Adrenal gland (tissue), 9 donors: ENCODE measurements at regions not wholly inside any gene's neighbourhood (a gene's known extent, or its start where the extent isn't known, plus 50 kb on each side); places are given as distances from the start of the nearest gene placed in this dataset.

Experiments used
- DNase-seq, 7 donors: peaks; one replicate each; pipeline ENCODE4 v3.0.0-alpha.2; 2019 to 2020
- H3K27ac ChIP-seq, 5 donors: fragments of 200-600 bp; sonication (generic) in 4 of 5; 1 replicate in 3 of 5; 2 replicates in 2 of 5; pipeline versions ENCODE4 v1.5.1 to v1.8.0; 2016 to 2020; ENCODE audit warnings: mild to moderate bottlenecking in 1 of 5
- H3K27me3 ChIP-seq: fragments of 200-600 bp; 2 replicates; pipeline ENCODE4 v1.8.0; 2021
- H3K36me3 ChIP-seq, 2 donors: fragments of 200-600 bp; replicated peaks in 1 of 2; 1 replicate in 1 of 2; 2 replicates in 1 of 2; pipeline versions ENCODE4 v1.5.1 to v1.8.0; 2018 to 2022
- H3K4me1 ChIP-seq, 2 donors: fragments of 200-600 bp; replicated peaks in 1 of 2; 1 replicate in 1 of 2; 2 replicates in 1 of 2; pipeline versions ENCODE4 v1.5.1 to v1.8.0; 2018 to 2021
- H3K4me3 ChIP-seq, 4 donors: fragments of 200-600 bp; sonication (generic) in 3 of 4; one replicate each; pipeline ENCODE4 v1.5.1; 2016 to 2018
- H3K9me3 ChIP-seq, 3 donors: fragments of 200-600 bp; sonication (generic) in 1 of 3; replicated peaks in 1 of 3; 1 replicate in 2 of 3; 2 replicates in 1 of 3; pipeline versions ENCODE4 v1.5.1 to v1.8.0; 2016 to 2021
- CTCF ChIP-seq, 6 experiments: fragments of 450-650 bp in 4 of 6; fragments of 200-600 bp in 2 of 6; sonication (generic) in 1 of 6; IDR thresholded peaks; 1 replicate in 5 of 6; 2 replicates in 1 of 6; pipeline versions ENCODE4 v1.5.1 to v1.8.0; 2016 to 2021; ENCODE audit warnings: antibody characterized with exemption in 6 of 6, mild to moderate bottlenecking in 2 of 6, moderate library complexity in 1 of 6
- POLR2A ChIP-seq, 2 donors: fragments of 450-650 bp; IDR thresholded peaks; one replicate each; pipeline ENCODE4 v1.6.1; 2017; ENCODE audit warnings: antibody characterized with exemption in 2 of 2, mild to moderate bottlenecking in 2 of 2, moderate library complexity in 1 of 2
- WGBS, 4 donors: extraction: QIAGEN DNeasy Blood & Tissue Kit in 2 of 4; methylation state at CpG; one replicate each; pipeline versions ENCODE4 v1.1.5 to v1.1.7; 2013 to 2017; 5-methylcytosine and 5-hydroxymethylcytosine counted together
- intact Hi-C, 2 donors: fragments of 100-400 bp; cut with DNase I; formaldehyde crosslinking; loops; one replicate each; pipeline versions ENCODE4 v1.14.1 to v1.15.0; 2022 to 2023
- donor health status: healthy with polysubstance abuse.
- donor health status: Bipolar disorder and iron deficiency.
- donor health status: DM: yes; HTN: yes; CAD: no.
- donor health status: DM: no; HTN: no; CAD: no.
- donor health status: DM: no; HTN: no; CAD: no.

GRCh38 chr6:165222315-165223025 is 86.9 kb downstream of the C6orf118 start:
- H3K4me1 ChIP-seq: no peaks in the 10 kb centered on the region
- no peaks in the 10 kb centered on the region for H3K36me3 ChIP-seq
- TF ChIP-seq CTCF (IDR thresholded peaks at IDR 0.05): no peak
- TF ChIP-seq POLR2A (IDR thresholded peaks at IDR 0.05): no peak
- DNase-seq: no peak
- no peak overlapping the region for H3K4me3 ChIP-seq
- H3K9me3 ChIP-seq: no peaks in the 10 kb centered on the region
- WGBS, 4 donors: 71 to 83% (median 74%) methylated on average over 5 of the region's 5 CpGs
- peaks cover 6% of the 10 kb centered on the region for H3K27me3 ChIP-seq
- no peak overlapping the region for H3K27ac ChIP-seq
- intact Hi-C loops: no loop called here

GRCh38 chr6:165220045-165220444 is 89.4 kb downstream of the C6orf118 start:
- no peak for DNase-seq
- no peak for TF ChIP-seq CTCF (IDR thresholded peaks at IDR 0.05)
- TF ChIP-seq POLR2A (IDR thresholded peaks at IDR 0.05): no peak
- Histone ChIP-seq H3K4me3 (no peak overlapping the region), H3K27me3 (peaks cover 6% of the 10 kb centered on the region), H3K9me3 (no peaks in the 10 kb centered on the region), H3K4me1 (no peaks in the 10 kb centered on the region), H3K36me3 (no peaks in the 10 kb centered on the region), H3K27ac (no peak overlapping the region)
- WGBS, 4 donors: 27 to 32% (median 29%) methylated on average over 5 of the region's 5 CpGs
- intact Hi-C loops: no loop called here

- intact Hi-C loops: no loop called here
- H3K4me1 ChIP-seq: no peaks in the 10 kb centered on the region
- no peak overlapping the region for H3K27ac ChIP-seq
- no peak overlapping the region for H3K4me3 ChIP-seq
- TF ChIP-seq CTCF (IDR thresholded peaks at IDR 0.05): no peak
- TF ChIP-seq POLR2A (IDR thresholded peaks at IDR 0.05): no peak
- H3K27me3 ChIP-seq: peaks cover 6% of the 10 kb centered on the region
- H3K36me3 ChIP-seq: no peaks in the 10 kb centered on the region
- no peak for DNase-seq
- H3K9me3 ChIP-seq: no peaks in the 10 kb centered on the region
- WGBS, 4 donors: 39 to 56% (median 43%) methylated on average over 4 of the region's 4 CpGs
Observed at GRCh38 chr6:165219629-165220028, 89.8 kb downstream of the C6orf118 start.

GRCh38 chr6:165218829-165219228 is 90.6 kb downstream of the C6orf118 start:
- Histone ChIP-seq H3K4me3 (no peak overlapping the region), H3K4me1 (no peaks in the 10 kb centered on the region), H3K9me3 (no peaks in the 10 kb centered on the region), H3K27me3 (peaks cover 6% of the 10 kb centered on the region), H3K36me3 (no peaks in the 10 kb centered on the region), H3K27ac (no peak overlapping the region)
- 29 to 42% (median 33%) methylated on average over 3 of the region's 3 CpGs for WGBS, 4 donors
- intact Hi-C loops: no loop called here
- no peak for DNase-seq
- TF ChIP-seq POLR2A (IDR thresholded peaks at IDR 0.05) (no peak), CTCF (IDR thresholded peaks at IDR 0.05) (no peak)
